ENCODE measurements at regions not wholly inside any gene's neighbourhood (a gene's known extent, or its start where the extent isn't known, plus 50 kb on each side); places are given as distances from the start of the nearest gene placed in this dataset.

DNA sequence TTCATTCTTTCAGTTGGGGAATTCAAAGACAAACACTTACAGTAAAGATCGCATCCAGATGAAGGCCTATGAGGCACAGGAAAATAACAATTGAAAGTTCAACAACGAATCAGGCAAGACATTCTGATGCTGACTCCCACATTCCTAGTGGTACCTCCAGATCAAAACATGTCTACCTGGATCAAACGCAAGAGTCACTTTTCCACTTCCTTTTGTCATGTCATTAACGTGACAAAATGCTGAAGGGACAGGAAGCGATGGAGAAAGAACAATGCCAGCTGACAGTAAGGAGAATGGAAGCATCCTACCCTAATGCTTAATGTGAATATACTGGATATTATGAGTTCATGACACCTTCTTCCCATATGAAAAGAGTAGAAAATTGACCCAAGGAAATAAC, 365.4 kb upstream of the CDH11 start:
- TF ChIP-seq, protein P1, sequence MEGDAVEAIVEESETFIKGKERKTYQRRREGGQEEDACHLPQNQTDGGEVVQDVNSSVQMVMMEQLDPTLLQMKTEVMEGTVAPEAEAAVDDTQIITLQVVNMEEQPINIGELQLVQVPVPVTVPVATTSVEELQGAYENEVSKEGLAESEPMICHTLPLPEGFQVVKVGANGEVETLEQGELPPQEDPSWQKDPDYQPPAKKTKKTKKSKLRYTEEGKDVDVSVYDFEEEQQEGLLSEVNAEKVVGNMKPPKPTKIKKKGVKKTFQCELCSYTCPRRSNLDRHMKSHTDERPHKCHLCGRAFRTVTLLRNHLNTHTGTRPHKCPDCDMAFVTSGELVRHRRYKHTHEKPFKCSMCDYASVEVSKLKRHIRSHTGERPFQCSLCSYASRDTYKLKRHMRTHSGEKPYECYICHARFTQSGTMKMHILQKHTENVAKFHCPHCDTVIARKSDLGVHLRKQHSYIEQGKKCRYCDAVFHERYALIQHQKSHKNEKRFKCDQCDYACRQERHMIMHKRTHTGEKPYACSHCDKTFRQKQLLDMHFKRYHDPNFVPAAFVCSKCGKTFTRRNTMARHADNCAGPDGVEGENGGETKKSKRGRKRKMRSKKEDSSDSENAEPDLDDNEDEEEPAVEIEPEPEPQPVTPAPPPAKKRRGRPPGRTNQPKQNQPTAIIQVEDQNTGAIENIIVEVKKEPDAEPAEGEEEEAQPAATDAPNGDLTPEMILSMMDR (conservative IDR thresholded peaks at IDR 0.05; ENCODE audit: low read depth, low read length), result no peak

GRCh38 chr16:65481956-65482355, 360.1 kb upstream of the CDH11 start:
- no peaks in the 10 kb centered on the region for H4K20me1 ChIP-seq (ENCODE audit: insufficient read depth)
- TF ChIP-seq, protein P1 (conservative IDR thresholded peaks at IDR 0.05; ENCODE audit: low read depth, low read length), result no peak
- no peak overlapping the region for H3K4me2 ChIP-seq
- no peak overlapping the region for H3K4me3 ChIP-seq (IDR thresholded peaks at IDR 0.05; ENCODE audit: insufficient read depth, low read depth, low read length)
- no peak overlapping the region for H3K27ac ChIP-seq
- H3K79me2 ChIP-seq (ENCODE audit: insufficient read depth, low read depth), result no peaks in the 10 kb centered on the region
- H3K4me1 ChIP-seq (ENCODE audit: low read depth, poor library complexity, severe bottlenecking), result no peaks in the 10 kb centered on the region
- no peak overlapping the region for H3K9ac ChIP-seq
- H3K27me3 ChIP-seq (ENCODE audit: insufficient read depth, low read depth), result no peaks in the 10 kb centered on the region
- H3K36me3 ChIP-seq (ENCODE audit: insufficient read depth), result no peaks in the 10 kb centered on the region
- H2AFZ ChIP-seq (ENCODE audit: low read depth), result no peak overlapping the region

More for the DNA sequence above, 365.4 kb upstream of the CDH11 start:
- Histone ChIP-seq H3K27ac (no peak overlapping the region), H3K36me3 (ENCODE audit: insufficient read depth) (no peaks in the 10 kb centered on the region), H4K20me1 (ENCODE audit: insufficient read depth) (no peaks in the 10 kb centered on the region), H3K9ac (no peak overlapping the region), H3K79me2 (ENCODE audit: insufficient read depth, low read depth) (no peaks in the 10 kb centered on the region), H3K4me3 (IDR thresholded peaks at IDR 0.05; ENCODE audit: insufficient read depth, low read depth, low read length) (no peak overlapping the region), H2AFZ (ENCODE audit: low read depth) (no peak overlapping the region), H3K27me3 (ENCODE audit: insufficient read depth, low read depth) (no peaks in the 10 kb centered on the region), H3K4me2 (no peak overlapping the region), H3K4me1 (ENCODE audit: low read depth, poor library complexity, severe bottlenecking) (no peaks in the 10 kb centered on the region)

DNA sequence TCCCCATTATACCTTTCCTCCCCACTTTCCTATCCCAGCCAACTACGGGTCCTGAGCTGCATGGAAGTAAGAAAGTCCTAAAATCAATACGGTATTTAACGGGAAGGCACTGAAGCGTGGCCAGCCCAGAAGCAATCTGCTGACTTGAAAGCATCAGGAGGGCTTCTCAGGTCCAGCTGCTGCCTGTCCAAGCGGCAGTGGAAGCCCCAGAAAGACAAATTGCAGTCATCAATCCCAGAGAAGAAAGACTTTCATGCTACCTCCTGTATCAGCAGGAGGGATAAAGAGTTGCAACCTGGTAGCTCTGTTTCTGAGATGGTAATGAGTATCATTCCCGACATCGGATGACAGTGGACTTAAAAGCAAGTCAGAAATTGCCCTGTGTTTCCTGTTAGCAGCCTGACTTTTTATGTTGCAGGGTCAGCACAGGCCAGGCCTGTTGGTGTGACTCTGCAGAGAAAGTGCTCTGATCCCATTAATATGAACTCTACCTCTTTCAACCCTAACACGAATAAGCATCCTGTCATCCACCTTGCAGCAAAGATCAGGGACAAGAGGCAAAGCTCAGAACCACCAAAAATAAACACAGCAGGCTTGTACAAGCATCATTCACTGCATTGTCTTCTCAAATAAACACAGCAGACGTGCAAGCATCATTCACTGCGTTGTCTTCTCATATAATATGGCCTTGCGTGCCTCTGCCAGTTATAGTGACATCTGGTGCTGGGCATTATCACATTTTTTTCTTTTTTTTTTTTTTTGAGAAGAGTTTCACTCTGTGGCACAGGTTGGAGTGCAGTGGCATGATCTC, 358.6 kb upstream of the CDH11 start:
- Histone ChIP-seq H3K4me3 (IDR thresholded peaks at IDR 0.05; ENCODE audit: insufficient read depth, low read depth, low read length) (no peak overlapping the region), H3K4me1 (ENCODE audit: low read depth, poor library complexity, severe bottlenecking) (no peaks in the 10 kb centered on the region), H3K79me2 (ENCODE audit: insufficient read depth, low read depth) (no peaks in the 10 kb centered on the region), H3K27ac (no peak overlapping the region), H2AFZ (ENCODE audit: low read depth) (no peak overlapping the region), H3K4me2 (no peak overlapping the region), H4K20me1 (ENCODE audit: insufficient read depth) (no peaks in the 10 kb centered on the region), H3K9ac (no peak overlapping the region), H3K36me3 (ENCODE audit: insufficient read depth) (no peaks in the 10 kb centered on the region), H3K27me3 (ENCODE audit: insufficient read depth, low read depth) (no peaks in the 10 kb centered on the region)
- TF ChIP-seq, protein P1 (conservative IDR thresholded peaks at IDR 0.05; ENCODE audit: low read depth, low read length), result no peak

GRCh38 chr16:65476448-65476955, 354.6 kb upstream of the CDH11 start:
- H2AFZ ChIP-seq (ENCODE audit: low read depth), result no peak overlapping the region
- H3K79me2 ChIP-seq (ENCODE audit: insufficient read depth, low read depth), result no peaks in the 10 kb centered on the region
- H3K36me3 ChIP-seq (ENCODE audit: insufficient read depth), result no peaks in the 10 kb centered on the region
- H3K27ac ChIP-seq, result no peak overlapping the region
- no peak overlapping the region for H3K4me2 ChIP-seq
- H3K4me1 ChIP-seq (ENCODE audit: low read depth, poor library complexity, severe bottlenecking), result no peaks in the 10 kb centered on the region
- H3K9ac ChIP-seq, result no peak overlapping the region
- H3K27me3 ChIP-seq (ENCODE audit: insufficient read depth, low read depth), result no peaks in the 10 kb centered on the region
- TF ChIP-seq, protein P1 (conservative IDR thresholded peaks at IDR 0.05; ENCODE audit: low read depth, low read length), result no peak
- no peak overlapping the region for H3K4me3 ChIP-seq (IDR thresholded peaks at IDR 0.05; ENCODE audit: insufficient read depth, low read depth, low read length)
- H4K20me1 ChIP-seq (ENCODE audit: insufficient read depth), result no peaks in the 10 kb centered on the region
